DMS 273 treated with DMSO at 0.1 percent for 48 hours (cell line): ENCODE measurements at regions not wholly inside any gene's neighbourhood (a gene's known extent, or its start where the extent isn't known, plus 50 kb on each side); places are given as distances from the start of the nearest gene placed in this dataset.

Experiments
- DNase-seq: peaks from one replicate; lab custom pipeline; 2025; lab: John Stamatoyannopoulos, UW

DNA sequence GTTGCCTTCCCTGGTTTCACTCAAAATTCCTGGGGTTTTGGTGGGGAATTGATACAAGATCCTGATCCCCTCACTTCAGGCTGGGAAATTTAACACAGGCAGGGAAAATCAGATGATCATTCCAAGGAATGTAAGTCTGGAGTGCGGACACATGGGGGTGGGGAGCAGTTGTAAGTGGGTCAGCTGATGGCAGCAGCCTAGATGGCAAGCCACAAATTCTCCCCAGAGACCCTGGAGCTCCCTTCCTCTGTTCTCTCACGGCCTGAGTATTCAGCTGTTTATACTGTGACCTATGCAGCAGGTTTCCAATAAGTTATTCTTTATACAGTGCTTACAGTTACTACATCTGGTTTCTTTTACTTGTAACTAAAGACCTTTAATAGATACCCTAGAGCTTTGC, 144.9 kb downstream of the SH3BGRL2 start:
- DNase-seq = no peak

DNA sequence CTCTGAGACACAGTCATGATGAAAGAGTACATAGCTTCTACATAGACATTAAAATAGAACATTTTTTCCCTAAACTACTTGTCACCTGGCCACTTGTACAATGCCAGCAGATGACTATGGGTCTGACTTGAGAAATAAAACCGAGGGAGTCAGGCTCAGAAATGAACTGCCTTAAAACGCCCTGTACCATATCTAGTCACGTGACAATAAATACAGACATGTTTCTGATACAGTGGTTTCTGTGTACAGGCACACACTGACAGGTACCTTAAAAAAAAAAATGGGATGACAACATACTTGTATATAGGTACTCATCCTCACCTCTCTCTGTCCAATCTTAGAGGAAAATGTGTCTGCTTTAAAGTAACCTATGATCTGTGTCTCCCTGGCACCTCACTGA, 144.1 kb downstream of the SH3BGRL2 start:
- DNase-seq = no peak

DNA sequence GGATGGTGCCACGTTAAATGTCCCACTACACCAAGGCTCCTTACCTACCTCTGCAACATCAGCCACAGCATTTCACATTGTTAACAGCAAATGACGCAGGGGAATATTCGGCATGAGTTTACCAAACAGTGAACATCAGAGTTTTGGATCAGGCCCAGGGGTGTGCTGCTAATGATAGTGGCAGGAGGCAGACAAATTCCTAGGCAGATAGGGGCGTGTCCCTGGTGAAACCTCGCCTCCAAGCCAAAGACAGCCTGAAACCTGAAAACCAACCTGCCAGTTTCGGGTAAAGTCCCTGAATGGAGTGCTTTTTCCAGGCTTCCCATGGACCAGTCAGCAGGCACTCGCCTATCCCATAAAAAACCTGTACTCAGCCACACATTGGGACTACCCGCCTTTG, 133.6 kb downstream of the SH3BGRL2 start:
- no peak for DNase-seq

DNA sequence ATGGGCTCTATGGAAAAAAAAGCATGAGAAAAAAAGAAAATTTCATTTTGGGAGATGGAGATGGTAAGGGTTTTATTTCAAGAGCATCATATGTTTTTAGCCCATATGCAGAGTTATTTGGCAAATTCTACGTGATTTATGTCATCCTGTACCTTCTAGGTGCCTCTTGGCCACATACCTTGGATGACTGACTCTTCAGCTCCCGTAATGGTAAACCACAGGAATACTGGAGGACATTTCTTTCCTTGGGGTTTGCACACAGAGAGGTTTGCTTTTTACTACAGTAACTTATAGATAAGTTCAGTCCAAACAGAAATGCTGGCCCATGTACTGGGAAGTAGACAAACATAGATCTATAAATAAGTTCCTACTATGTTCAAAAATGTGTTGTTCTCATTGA, 132.2 kb downstream of the SH3BGRL2 start:
- no peak for DNase-seq

DNA sequence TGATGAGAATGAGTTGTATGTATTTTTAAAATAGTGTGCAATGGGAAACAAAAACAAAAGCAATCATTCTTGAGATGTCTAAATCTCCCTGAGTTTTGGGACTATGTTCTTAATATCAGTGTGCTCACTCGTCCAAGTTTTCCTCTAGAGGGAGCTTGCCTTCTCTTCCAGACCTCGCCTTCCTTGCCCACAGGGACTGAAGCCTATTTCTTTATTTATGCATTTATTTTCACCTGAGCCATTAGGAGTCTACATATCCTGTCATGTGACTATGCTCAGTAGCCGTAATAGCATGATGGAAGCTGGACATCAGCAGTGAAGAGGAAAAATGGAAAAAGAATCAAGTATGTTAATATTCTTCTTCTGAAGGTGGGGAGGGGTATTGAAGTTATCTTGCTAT, 131.2 kb downstream of the SH3BGRL2 start:
- DNase-seq = peak; percentile 14

DNA sequence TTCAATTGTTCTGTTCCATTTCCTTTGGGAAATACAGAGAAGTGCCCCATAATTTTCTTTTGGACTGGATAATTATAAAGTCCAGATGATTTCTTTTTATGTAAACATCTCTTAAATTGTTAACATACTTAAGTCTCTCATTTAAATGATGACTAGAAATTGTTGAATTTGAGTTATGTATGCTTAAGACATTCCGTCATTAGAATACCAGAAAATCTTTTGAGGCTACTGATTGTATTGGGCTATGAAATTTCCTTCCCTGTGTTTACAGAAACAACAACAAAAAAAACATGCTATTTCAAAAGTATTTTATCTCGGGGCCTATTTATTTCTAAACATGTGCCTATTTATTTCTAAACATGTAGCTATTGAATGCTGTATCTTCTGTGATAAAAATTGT, 125.4 kb downstream of the SH3BGRL2 start:
- no peak for DNase-seq

DNA sequence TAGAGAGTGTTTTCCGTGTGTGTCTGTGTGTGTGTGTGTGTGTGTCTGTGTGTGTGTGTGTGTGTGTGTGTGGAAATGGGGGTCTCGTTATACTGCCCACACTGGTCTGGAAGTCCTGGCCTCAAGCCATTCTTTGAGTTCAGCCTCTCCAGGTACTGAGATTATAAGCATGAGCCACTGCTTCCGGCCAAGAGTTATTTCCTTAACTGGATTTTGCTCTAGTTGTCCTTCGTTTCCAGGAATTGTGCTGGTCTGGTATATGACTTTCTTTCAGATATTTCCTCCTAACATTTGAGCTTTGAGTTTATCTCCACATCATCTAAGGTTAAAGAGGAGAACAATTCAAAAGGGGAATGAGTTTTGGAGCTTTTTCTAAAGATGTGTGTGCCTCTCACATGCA, 124.8 kb downstream of the SH3BGRL2 start:
- no peak for DNase-seq
